Brain microvascular endothelial cell (primary cell): ENCODE measurements at regions not wholly inside any gene's neighbourhood (a gene's known extent, or its start where the extent isn't known, plus 50 kb on each side); places are given as distances from the start of the nearest gene placed in this dataset.
"Not testable (repeated sequence)": the region's sequence is repeated elsewhere in the genome, so short reads cannot be mapped to it uniquely, and the experiment has no call there.

Source experiments
- DNase-seq: peaks from one replicate; pipeline ENCODE4 v3.0.0-alpha.2; 2020
- H3K27ac ChIP-seq: fragments of 250-450 bp; sonication (Bioruptor Pico); 2 replicates; pipeline ENCODE4 v1.5.1; 2020; ENCODE audit warnings: mild to moderate bottlenecking, moderate library complexity
- H3K27me3 ChIP-seq: fragments of 250-450 bp; sonication (Bioruptor Pico); replicated peaks from 2 replicates; pipeline ENCODE4 v1.5.1; 2020; ENCODE audit warnings: mild to moderate bottlenecking
- H3K36me3 ChIP-seq: fragments of 250-450 bp; sonication (Bioruptor Pico); replicated peaks from 2 replicates; pipeline ENCODE4 v1.5.1; 2020; ENCODE audit warnings: mild to moderate bottlenecking
- H3K4me3 ChIP-seq: 2 replicates; pipeline ENCODE4 v1.5.1; 2011; ENCODE audit warnings: low read depth, mild to moderate bottlenecking, control low read depth, low read length, moderate library complexity
- in situ Hi-C: cut with HindIII; loops from 2 replicates; pipeline ENCODE4 v1.10.0; 2017; ENCODE audit warnings: low sequenced_read_pairs, low pct_ligation_motif_present
- TF ChIP-seq, protein P1 (sequence below): IDR thresholded peaks from 2 replicates; pipeline ENCODE4 v1.5.1; 2011; ENCODE audit warnings: low read depth, mild to moderate bottlenecking, moderate library complexity, low read length, control low read depth, inconsistent platforms; ENCODE audit errors: missing control alignments

DNA sequence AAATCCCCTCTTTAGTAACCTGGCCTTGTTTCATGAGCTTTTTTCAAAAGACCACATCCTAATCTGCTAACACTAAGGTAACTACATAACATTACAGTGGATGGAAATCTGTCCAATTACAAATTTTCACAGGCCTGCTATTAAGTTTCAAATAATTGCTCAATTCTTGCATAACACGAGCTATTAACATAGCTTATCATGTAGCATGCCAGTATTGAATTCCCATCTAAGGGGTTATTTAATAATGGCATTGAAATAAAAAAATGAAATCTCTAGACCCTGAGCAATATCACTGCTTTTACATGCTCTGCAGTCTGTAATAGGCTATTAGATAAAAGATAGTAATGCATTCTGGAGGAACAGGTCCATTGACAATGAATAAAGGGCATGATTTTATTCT lies 748.3 kb upstream of the NECTIN3 start:
- H3K36me3 ChIP-seq = no peaks in the 10 kb centered on the region
- TF ChIP-seq, protein P1, sequence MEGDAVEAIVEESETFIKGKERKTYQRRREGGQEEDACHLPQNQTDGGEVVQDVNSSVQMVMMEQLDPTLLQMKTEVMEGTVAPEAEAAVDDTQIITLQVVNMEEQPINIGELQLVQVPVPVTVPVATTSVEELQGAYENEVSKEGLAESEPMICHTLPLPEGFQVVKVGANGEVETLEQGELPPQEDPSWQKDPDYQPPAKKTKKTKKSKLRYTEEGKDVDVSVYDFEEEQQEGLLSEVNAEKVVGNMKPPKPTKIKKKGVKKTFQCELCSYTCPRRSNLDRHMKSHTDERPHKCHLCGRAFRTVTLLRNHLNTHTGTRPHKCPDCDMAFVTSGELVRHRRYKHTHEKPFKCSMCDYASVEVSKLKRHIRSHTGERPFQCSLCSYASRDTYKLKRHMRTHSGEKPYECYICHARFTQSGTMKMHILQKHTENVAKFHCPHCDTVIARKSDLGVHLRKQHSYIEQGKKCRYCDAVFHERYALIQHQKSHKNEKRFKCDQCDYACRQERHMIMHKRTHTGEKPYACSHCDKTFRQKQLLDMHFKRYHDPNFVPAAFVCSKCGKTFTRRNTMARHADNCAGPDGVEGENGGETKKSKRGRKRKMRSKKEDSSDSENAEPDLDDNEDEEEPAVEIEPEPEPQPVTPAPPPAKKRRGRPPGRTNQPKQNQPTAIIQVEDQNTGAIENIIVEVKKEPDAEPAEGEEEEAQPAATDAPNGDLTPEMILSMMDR = no peak
- H3K27me3 ChIP-seq = no peaks in the 10 kb centered on the region
- H3K4me3 ChIP-seq = no peak overlapping the region
- H3K27ac ChIP-seq = no peak overlapping the region
- in situ Hi-C loops = no loop called here
- no peak for DNase-seq

DNA sequence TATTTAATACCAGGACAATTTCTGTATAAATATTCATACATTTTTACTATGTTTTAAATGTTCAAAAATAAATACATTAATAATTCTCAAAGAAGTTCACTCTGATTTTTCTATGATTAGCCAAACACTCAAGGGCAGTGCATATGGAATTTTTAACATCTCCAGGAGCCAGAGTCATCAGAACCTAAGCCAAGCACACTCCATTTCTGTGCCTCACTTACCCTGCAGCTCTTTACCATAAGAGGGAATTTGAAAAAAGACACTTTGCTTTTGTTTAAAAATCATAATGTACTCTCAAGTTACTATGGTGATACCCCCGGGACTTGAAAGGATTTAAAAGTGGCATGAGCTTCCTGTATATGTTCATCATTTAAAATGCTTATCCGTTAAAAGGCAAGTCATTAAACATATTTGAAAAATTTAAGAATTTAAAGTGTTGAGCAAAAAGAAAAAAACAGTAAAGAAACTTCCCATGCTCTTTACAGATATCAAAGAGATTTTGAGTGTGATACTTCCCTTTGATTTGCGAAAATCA lies 747.4 kb upstream of the NECTIN3 start:
- Histone ChIP-seq H3K27ac (no peak overlapping the region), H3K36me3 (no peaks in the 10 kb centered on the region), H3K4me3 (no peak overlapping the region), H3K27me3 (no peaks in the 10 kb centered on the region)
- in situ Hi-C loops = no loop called here
- DNase-seq = no peak
- TF ChIP-seq, protein P1 = no peak

DNA sequence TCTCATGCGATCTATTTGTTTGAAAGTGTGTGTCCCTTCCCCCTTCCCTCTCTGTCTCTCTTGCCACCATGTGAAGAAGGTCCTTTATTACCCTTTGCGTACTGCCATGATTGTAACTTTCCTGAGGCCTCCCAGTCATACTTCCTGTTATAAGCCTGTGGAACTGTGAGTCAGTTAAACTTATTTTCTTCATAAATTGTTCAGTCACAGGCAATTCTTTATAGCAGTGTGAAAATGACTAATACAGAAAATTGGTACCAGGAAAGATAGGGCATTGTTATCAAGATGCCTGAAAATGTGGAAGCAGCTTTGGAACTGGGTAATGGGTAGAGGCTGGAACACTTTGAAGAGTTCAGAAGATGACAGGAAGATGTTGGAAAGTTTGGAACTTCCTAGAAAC lies 743.7 kb upstream of the NECTIN3 start:
- Histone ChIP-seq H3K27me3 (no peaks in the 10 kb centered on the region), H3K27ac (no peak overlapping the region), H3K36me3 (no peaks in the 10 kb centered on the region), H3K4me3 (no peak overlapping the region)
- TF ChIP-seq, protein P1 = no peak
- DNase-seq = no peak
- in situ Hi-C loops = no loop called here

DNA sequence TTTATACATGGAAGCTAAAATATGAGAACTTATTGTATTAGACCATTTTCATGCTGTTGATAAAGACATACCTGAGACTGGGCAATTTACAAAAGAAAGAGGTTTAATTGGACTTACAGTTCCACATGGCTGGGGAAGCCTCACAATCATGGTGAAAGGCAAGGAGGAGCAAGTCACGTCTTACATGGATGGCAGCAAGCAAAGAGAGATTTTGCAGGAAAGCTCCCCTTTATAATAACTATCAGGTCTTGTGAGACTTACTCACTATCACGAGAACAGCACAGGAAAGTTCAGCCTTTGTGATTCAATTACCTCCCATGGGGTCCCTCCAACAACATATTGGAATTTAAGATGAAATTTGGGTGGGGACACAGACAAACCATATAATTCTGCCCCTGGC lies 740.1 kb upstream of the NECTIN3 start:
- DNase-seq, H3K27me3 ChIP-seq, H3K36me3 ChIP-seq, H3K27ac ChIP-seq, H3K4me3 ChIP-seq, in situ Hi-C loops: not testable (repeated sequence)

DNA sequence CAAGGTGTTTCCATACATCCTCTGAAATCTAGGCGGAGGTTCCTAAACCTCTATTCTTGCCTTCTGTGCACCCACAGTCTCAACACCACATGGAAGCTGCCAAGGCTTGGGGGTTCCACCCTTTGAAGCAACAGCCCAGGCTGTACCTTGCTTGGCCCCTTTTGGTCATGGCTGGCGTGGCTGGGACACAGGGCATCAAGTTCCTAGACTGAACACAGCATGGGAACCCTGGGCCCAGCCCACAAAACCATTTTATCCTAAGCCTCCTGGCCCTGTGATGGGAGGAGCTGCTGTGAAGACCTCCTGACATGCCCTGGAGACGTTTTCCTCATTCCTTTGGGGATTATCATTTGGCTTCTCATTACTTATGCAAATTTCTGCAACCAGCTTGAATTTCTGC lies 739.0 kb upstream of the NECTIN3 start:
- Histone ChIP-seq H3K4me3 (no peak overlapping the region), H3K27me3 (no peaks in the 10 kb centered on the region), H3K27ac (no peak overlapping the region), H3K36me3 (no peaks in the 10 kb centered on the region)
- DNase-seq = no peak
- in situ Hi-C loops = no loop called here
- TF ChIP-seq, protein P1 = no peak

GRCh38 chr3:110341047-110341446 lies 730.6 kb upstream of the NECTIN3 start:
- TF ChIP-seq, protein P1 = no peak
- Histone ChIP-seq H3K27me3 (no peaks in the 10 kb centered on the region), H3K4me3 (no peak overlapping the region), H3K27ac (no peak overlapping the region), H3K36me3 (no peaks in the 10 kb centered on the region)
- in situ Hi-C loops = no loop called here
- no peak for DNase-seq
